Endothelial cell (in vitro differentiated cells): ENCODE measurements at regions not wholly inside any gene's neighbourhood (a gene's known extent, or its start where the extent isn't known, plus 50 kb on each side); places are given as distances from the start of the nearest gene placed in this dataset.

Source experiments
- DNase-seq: peaks from one replicate; pipeline ENCODE4 v3.0.0; 2021; ENCODE audit warnings: low spot score
- H3K27ac Mint-ChIP-seq: one replicate; pipeline ENCODE4 v1.8.0; 2021; ENCODE audit warnings: mixed read lengths, inconsistent platforms; ENCODE audit not compliant: unreplicated experiment
- H3K27me3 Mint-ChIP-seq: one replicate; pipeline ENCODE4 v1.8.0; 2021; ENCODE audit warnings: mild to moderate bottlenecking, moderate library complexity, mixed read lengths, inconsistent platforms; ENCODE audit not compliant: unreplicated experiment
- H3K36me3 Mint-ChIP-seq: one replicate; pipeline ENCODE4 v1.8.0; 2021; ENCODE audit warnings: mild to moderate bottlenecking, low read depth, mixed read lengths, inconsistent platforms; ENCODE audit not compliant: unreplicated experiment
- H3K4me1 Mint-ChIP-seq: one replicate; pipeline ENCODE4 v1.8.0; 2021; ENCODE audit warnings: mild to moderate bottlenecking, mixed read lengths, inconsistent platforms; ENCODE audit not compliant: unreplicated experiment
- H3K4me3 Mint-ChIP-seq: one replicate; pipeline ENCODE4 v1.8.0; 2021; ENCODE audit warnings: mild to moderate bottlenecking, mixed read lengths, inconsistent platforms; ENCODE audit not compliant: unreplicated experiment
- H3K9me3 Mint-ChIP-seq: one replicate; pipeline ENCODE4 v1.8.0; 2021; ENCODE audit warnings: mixed read lengths, inconsistent platforms; ENCODE audit not compliant: unreplicated experiment
- CTCF ChIP-seq: fragments of 200-600 bp; sonication (generic); IDR thresholded peaks from one replicate; pipeline ENCODE4 v1.5.0; 2021; ENCODE audit warnings: antibody characterized with exemption; ENCODE audit not compliant: unreplicated experiment

GRCh38 chr12:84091651-84092050 lies 820.9 kb downstream of the SLC6A15 start:
- peaks cover 2% of the 10 kb centered on the region for H3K27me3 Mint-ChIP-seq
- DNase-seq: no peak
- no peak overlapping the region for H3K27ac Mint-ChIP-seq
- no peak for TF ChIP-seq CTCF
- no peak overlapping the region for H3K4me3 Mint-ChIP-seq
- H3K9me3 Mint-ChIP-seq: no peaks in the 10 kb centered on the region
- H3K4me1 Mint-ChIP-seq: no peaks in the 10 kb centered on the region
- no peaks in the 10 kb centered on the region for H3K36me3 Mint-ChIP-seq

- no peaks in the 10 kb centered on the region for H3K4me1 Mint-ChIP-seq
- H3K36me3 Mint-ChIP-seq: no peaks in the 10 kb centered on the region
- no peak overlapping the region for H3K27ac Mint-ChIP-seq
- H3K27me3 Mint-ChIP-seq: no peaks in the 10 kb centered on the region
- H3K4me3 Mint-ChIP-seq: no peak overlapping the region
- no peaks in the 10 kb centered on the region for H3K9me3 Mint-ChIP-seq
- no peak for DNase-seq
- no peak for TF ChIP-seq CTCF
Observed at GRCh38 chr12:84089356-84089755, 823.2 kb downstream of the SLC6A15 start.

- no peak for DNase-seq
- no peak for TF ChIP-seq CTCF
- Mint-ChIP-seq H3K36me3 (no peaks in the 10 kb centered on the region), H3K4me3 (no peak overlapping the region), H3K27me3 (no peaks in the 10 kb centered on the region), H3K9me3 (no peaks in the 10 kb centered on the region), H3K4me1 (no peaks in the 10 kb centered on the region), H3K27ac (no peak overlapping the region)
Observed at GRCh38 chr12:84085046-84085445, 827.6 kb downstream of the SLC6A15 start.

DNA sequence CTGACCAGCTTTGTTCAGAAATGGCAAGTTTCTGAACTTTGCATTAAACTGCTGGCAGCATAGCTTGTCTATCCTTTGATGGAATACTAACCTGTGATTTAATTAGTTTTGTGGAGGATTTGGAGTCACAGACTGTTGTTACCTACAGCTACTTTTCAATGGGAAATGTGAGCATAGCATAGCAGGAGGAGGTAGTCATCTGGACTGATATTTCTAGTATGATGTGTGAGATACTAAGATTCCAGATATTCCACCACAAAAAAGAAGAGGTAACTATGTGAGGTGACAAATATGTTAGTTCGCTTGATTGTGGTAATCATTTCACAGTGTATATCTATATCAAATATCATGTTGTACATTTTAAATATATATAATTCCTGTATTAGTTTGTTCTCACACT lies 833.0 kb downstream of the SLC6A15 start:
- no peaks in the 10 kb centered on the region for H3K27me3 Mint-ChIP-seq
- no peak overlapping the region for H3K27ac Mint-ChIP-seq
- no peak overlapping the region for H3K4me3 Mint-ChIP-seq
- H3K36me3 Mint-ChIP-seq: no peaks in the 10 kb centered on the region
- TF ChIP-seq CTCF: no peak
- H3K9me3 Mint-ChIP-seq: no peaks in the 10 kb centered on the region
- H3K4me1 Mint-ChIP-seq: no peaks in the 10 kb centered on the region
- no peak for DNase-seq

DNA sequence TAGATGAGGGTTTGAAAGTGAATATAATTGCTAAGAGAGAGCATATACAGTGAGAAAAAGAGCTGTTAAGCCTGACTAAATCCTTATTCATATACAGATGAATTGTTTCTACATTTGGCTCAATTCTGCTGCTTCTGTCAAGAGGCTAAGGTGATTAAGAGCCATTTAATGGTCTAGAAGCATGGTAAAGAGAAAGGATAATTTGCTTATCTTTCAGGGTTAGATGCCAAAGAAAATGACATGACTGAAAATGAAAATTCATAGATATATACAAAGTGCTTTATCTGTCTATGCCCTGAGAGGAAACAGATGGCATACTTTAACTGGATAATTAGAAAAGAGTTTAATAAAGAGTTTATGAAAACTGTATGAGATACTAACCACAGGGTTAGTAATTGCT lies 834.9 kb downstream of the SLC6A15 start:
- H3K4me1 Mint-ChIP-seq: no peaks in the 10 kb centered on the region
- no peak overlapping the region for H3K27ac Mint-ChIP-seq
- no peak overlapping the region for H3K4me3 Mint-ChIP-seq
- no peaks in the 10 kb centered on the region for H3K36me3 Mint-ChIP-seq
- no peak for DNase-seq
- H3K9me3 Mint-ChIP-seq: no peaks in the 10 kb centered on the region
- no peak for TF ChIP-seq CTCF
- peaks cover 1% of the 10 kb centered on the region for H3K27me3 Mint-ChIP-seq
